Transverse colon (tissue), 4 donors: ENCODE measurements at regions not wholly inside any gene's neighbourhood (a gene's known extent, or its start where the extent isn't known, plus 50 kb on each side); places are given as distances from the start of the nearest gene placed in this dataset.

Experiments
- EP300 ChIP-seq: sonication (generic); formaldehyde crosslinking; IDR thresholded peaks from one replicate; pipeline ENCODE4 v1.6.1; 2017; ENCODE audit warnings: antibody characterized with exemption, low read depth
- POLR2A ChIP-seq: fragments of 450-650 bp; IDR thresholded peaks from one replicate; pipeline ENCODE4 v1.6.1; 2016; ENCODE audit warnings: antibody characterized with exemption, mild to moderate bottlenecking, moderate library complexity
- POLR2AphosphoS5 ChIP-seq, 3 donors: sonication (generic); formaldehyde crosslinking; IDR thresholded peaks; one replicate each; pipeline ENCODE4 v1.6.1; 2016; ENCODE audit warnings: antibody characterized with exemption in 3 of 3
- TF ChIP-seq, protein P1 (sequence below), 5 experiments: fragments of 200-600 bp in 3 of 5; fragments of 450-650 bp in 2 of 5; sonication (generic) in 3 of 5; IDR thresholded peaks; 1 replicate in 2 of 5; 2 replicates in 3 of 5; pipeline ENCODE4 v1.5.1; 2016 to 2017; ENCODE audit warnings: antibody characterized with exemption in 5 of 5, inconsistent platforms in 3 of 5, mild to moderate bottlenecking in 2 of 5, moderate library complexity in 1 of 5

GRCh38 chr13:80945328-80945727 is 604.4 kb upstream of the SPRY2 start:
- TF ChIP-seq EP300 (no peak), POLR2A (no peak), POLR2AphosphoS5 (IDR thresholded peaks at IDR 0.05) (no peak)
- TF ChIP-seq, protein P1, sequence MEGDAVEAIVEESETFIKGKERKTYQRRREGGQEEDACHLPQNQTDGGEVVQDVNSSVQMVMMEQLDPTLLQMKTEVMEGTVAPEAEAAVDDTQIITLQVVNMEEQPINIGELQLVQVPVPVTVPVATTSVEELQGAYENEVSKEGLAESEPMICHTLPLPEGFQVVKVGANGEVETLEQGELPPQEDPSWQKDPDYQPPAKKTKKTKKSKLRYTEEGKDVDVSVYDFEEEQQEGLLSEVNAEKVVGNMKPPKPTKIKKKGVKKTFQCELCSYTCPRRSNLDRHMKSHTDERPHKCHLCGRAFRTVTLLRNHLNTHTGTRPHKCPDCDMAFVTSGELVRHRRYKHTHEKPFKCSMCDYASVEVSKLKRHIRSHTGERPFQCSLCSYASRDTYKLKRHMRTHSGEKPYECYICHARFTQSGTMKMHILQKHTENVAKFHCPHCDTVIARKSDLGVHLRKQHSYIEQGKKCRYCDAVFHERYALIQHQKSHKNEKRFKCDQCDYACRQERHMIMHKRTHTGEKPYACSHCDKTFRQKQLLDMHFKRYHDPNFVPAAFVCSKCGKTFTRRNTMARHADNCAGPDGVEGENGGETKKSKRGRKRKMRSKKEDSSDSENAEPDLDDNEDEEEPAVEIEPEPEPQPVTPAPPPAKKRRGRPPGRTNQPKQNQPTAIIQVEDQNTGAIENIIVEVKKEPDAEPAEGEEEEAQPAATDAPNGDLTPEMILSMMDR (IDR thresholded peaks at IDR 0.05): no peak
